Liver (tissue), 8 donors: ENCODE measurements at regions not wholly inside any gene's neighbourhood (a gene's known extent, or its start where the extent isn't known, plus 50 kb on each side); places are given as distances from the start of the nearest gene placed in this dataset.

Experiments used
- DNase-seq: peaks from one replicate; pipeline ENCODE4 v3.0.0-alpha.2; 2017; ENCODE audit warnings: low spot score
- H3K27ac ChIP-seq, 2 donors: one replicate each; pipeline ENCODE4 v1.7.0; 2013; ENCODE audit warnings: inconsistent platforms in 2 of 2, low read length in 2 of 2, control low read depth in 1 of 2, low read depth in 1 of 2, mild to moderate bottlenecking in 1 of 2
- H3K27me3 ChIP-seq, 4 donors: one replicate each; pipeline versions ENCODE4 v1.6.1 to v1.7.0; 2013; ENCODE audit warnings: low read length in 3 of 4, inconsistent platforms in 1 of 4, mild to moderate bottlenecking in 1 of 4, moderate library complexity in 1 of 4; ENCODE audit not compliant: control insufficient read depth in 4 of 4, insufficient read depth in 4 of 4
- H3K36me3 ChIP-seq, 4 donors: one replicate each; pipeline versions ENCODE4 v1.6.1 to v1.7.0; 2013; ENCODE audit warnings: low read length in 3 of 4, mild to moderate bottlenecking in 3 of 4, low read depth in 1 of 4, moderate library complexity in 1 of 4; ENCODE audit not compliant: control insufficient read depth in 4 of 4, insufficient read depth in 3 of 4
- H3K4me1 ChIP-seq, 4 donors: one replicate each; pipeline versions ENCODE4 v1.6.1 to v1.7.0; 2013; ENCODE audit warnings: low read length in 3 of 4, mild to moderate bottlenecking in 3 of 4, moderate library complexity in 1 of 4; ENCODE audit not compliant: control insufficient read depth in 4 of 4, insufficient read depth in 4 of 4
- H3K4me3 ChIP-seq, 3 donors: one replicate each; pipeline versions ENCODE4 v1.6.1 to v1.7.0; 2013; ENCODE audit warnings: low read length in 3 of 3, control low read depth in 1 of 3, low read depth in 1 of 3, mild to moderate bottlenecking in 1 of 3
- H3K9ac ChIP-seq, 2 donors: one replicate each; pipeline ENCODE4 v1.7.0; 2013; ENCODE audit warnings: low read length in 2 of 2, mild to moderate bottlenecking in 2 of 2, moderate library complexity in 2 of 2, control low read depth in 1 of 2, low read depth in 1 of 2
- H3K9me3 ChIP-seq, 4 donors: one replicate each; pipeline versions ENCODE4 v1.6.1 to v1.7.0; 2013; ENCODE audit warnings: low read length in 3 of 4; ENCODE audit not compliant: control insufficient read depth in 4 of 4
- ATF3 ChIP-seq: IDR thresholded peaks from 2 replicates; pipeline ENCODE4 v1.6.1; 2016; ENCODE audit warnings: antibody characterized with exemption
- CTCF ChIP-seq: fragments of 150-350 bp; IDR thresholded peaks from 2 replicates; pipeline ENCODE4 v1.5.1; 2017; ENCODE audit warnings: improper control_type of control experiment, low read depth, low read length; ENCODE audit not compliant: missing input control
- FOXA1 ChIP-seq: IDR thresholded peaks from 2 replicates; pipeline ENCODE4 v1.6.1; 2016; ENCODE audit warnings: antibody characterized with exemption
- FOXA2 ChIP-seq: IDR thresholded peaks from 2 replicates; pipeline ENCODE4 v1.6.1; 2016; ENCODE audit warnings: antibody characterized with exemption
- GABPA ChIP-seq, 2 donors: IDR thresholded peaks in 1 of 2; conservative IDR thresholded peaks in 1 of 2; 2 replicates each; pipeline ENCODE4 v1.6.1; 2016; ENCODE audit warnings: antibody characterized with exemption in 2 of 2, mild to moderate bottlenecking in 1 of 2, moderate library complexity in 1 of 2
- HNF4A ChIP-seq, 2 donors: conservative IDR thresholded peaks; 2 replicates each; pipeline ENCODE4 v1.6.1; 2016; ENCODE audit warnings: antibody characterized with exemption in 2 of 2, mild to moderate bottlenecking in 2 of 2
- HNF4G ChIP-seq: IDR thresholded peaks from 2 replicates; pipeline ENCODE4 v1.6.1; 2016; ENCODE audit warnings: antibody characterized with exemption
- JUND ChIP-seq, 2 donors: IDR thresholded peaks; 2 replicates each; pipeline ENCODE4 v1.6.1; 2016; ENCODE audit warnings: antibody characterized with exemption in 2 of 2
- MAX ChIP-seq: IDR thresholded peaks from 2 replicates; pipeline ENCODE4 v1.6.1; 2016; ENCODE audit warnings: antibody characterized with exemption
- NR2F2 ChIP-seq: IDR thresholded peaks from 2 replicates; pipeline ENCODE4 v1.6.1; 2016; ENCODE audit warnings: antibody characterized with exemption
- RAD21 ChIP-seq, 2 donors: IDR thresholded peaks; 2 replicates each; pipeline ENCODE4 v1.6.1; 2016; ENCODE audit warnings: antibody characterized with exemption in 2 of 2, mild to moderate bottlenecking in 2 of 2
- REST ChIP-seq: IDR thresholded peaks from 2 replicates; pipeline ENCODE4 v1.6.1; 2016; ENCODE audit warnings: antibody characterized with exemption, mild to moderate bottlenecking
- RXRA ChIP-seq, 2 donors: IDR thresholded peaks; 2 replicates each; pipeline ENCODE4 v1.6.1; 2017 to 2018; ENCODE audit warnings: antibody characterized with exemption in 2 of 2, mild to moderate bottlenecking in 1 of 2
- SP1 ChIP-seq: IDR thresholded peaks from 2 replicates; pipeline ENCODE4 v1.6.1; 2018; ENCODE audit warnings: antibody characterized with exemption, mild to moderate bottlenecking
- TAF1 ChIP-seq: conservative IDR thresholded peaks from 2 replicates; pipeline ENCODE4 v1.6.1; 2016; ENCODE audit warnings: antibody characterized with exemption, mild to moderate bottlenecking
- YY1 ChIP-seq: IDR thresholded peaks from 2 replicates; pipeline ENCODE4 v1.6.1; 2016; ENCODE audit warnings: antibody characterized with exemption, mild to moderate bottlenecking
- ZBTB33 ChIP-seq: IDR thresholded peaks from 2 replicates; pipeline ENCODE4 v1.6.1; 2016; ENCODE audit warnings: antibody characterized with exemption
- WGBS: extraction: QIAGEN DNeasy Blood & Tissue Kit; methylation state at CpG from one replicate; pipeline ENCODE4 v1.1.7; 2013; 5-methylcytosine and 5-hydroxymethylcytosine counted together
- donor health status: healthy.
- donor health status: healthy.
- donor health status: healthy.
- donor health status: healthy.
- donor health status: healthy.

- H3K27me3 ChIP-seq, result peaks cover 0 to 2% (median 0%) of the 10 kb centered on the region in 4 donors
- 90% methylated on average over 7 of the region's 7 CpGs for WGBS
- TF ChIP-seq MAX (no peak), NR2F2 (no peak), GABPA (IDR thresholded peaks at IDR 0.05 in 1 of 2, conservative IDR thresholded peaks at IDR 0.05 in 1 of 2) (no peak), JUND (IDR thresholded peaks at IDR 0.05) (no peak), FOXA2 (no peak), REST (no peak), SP1 (no peak), YY1 (no peak), HNF4G (no peak), ZBTB33 (no peak), RAD21 (IDR thresholded peaks at IDR 0.05) (no peak)
- no peak overlapping the region for H3K9ac ChIP-seq
- no peak overlapping the region for H3K27ac ChIP-seq
- no peak for DNase-seq
- H3K9me3 ChIP-seq, result no peaks in the 10 kb centered on the region
- no peaks in the 10 kb centered on the region for H3K4me1 ChIP-seq
- no peak overlapping the region for H3K4me3 ChIP-seq
- H3K36me3 ChIP-seq, result no peaks in the 10 kb centered on the region
Measured at GRCh38 chr6:41464481-41464880, 81.7 kb upstream of the FOXP4 start.

GRCh38 chr6:41466437-41466990, 79.7 kb upstream of the FOXP4 start:
- no peak for DNase-seq
- H3K4me1 ChIP-seq, result peaks cover 0 to 4% (median 0%) of the 10 kb centered on the region in 4 donors
- 58% methylated on average over 2 of the region's 2 CpGs for WGBS
- no peak overlapping the region for H3K4me3 ChIP-seq
- TF ChIP-seq FOXA1 (no peak), REST (no peak), GABPA (IDR thresholded peaks at IDR 0.05 in 1 of 2, conservative IDR thresholded peaks at IDR 0.05 in 1 of 2) (no peak), NR2F2 (no peak), HNF4A (conservative IDR thresholded peaks at IDR 0.05) (no peak), ATF3 (no peak), RAD21 (IDR thresholded peaks at IDR 0.05) (no peak), ZBTB33 (no peak), CTCF (no peak), SP1 (no peak), YY1 (no peak), MAX (no peak), FOXA2 (no peak), TAF1 (no peak), HNF4G (no peak), JUND (IDR thresholded peaks at IDR 0.05) (no peak), RXRA (IDR thresholded peaks at IDR 0.05) (no peak)
- H3K27ac ChIP-seq, result no peak overlapping the region
- no peak overlapping the region for H3K9ac ChIP-seq
- no peaks in the 10 kb centered on the region for H3K9me3 ChIP-seq
- H3K27me3 ChIP-seq, result peaks cover 0 to 2% (median 0%) of the 10 kb centered on the region in 4 donors
- no peaks in the 10 kb centered on the region for H3K36me3 ChIP-seq
